ENCODE measurements at regions not wholly inside any gene's neighbourhood (a gene's known extent, or its start where the extent isn't known, plus 50 kb on each side); places are given as distances from the start of the nearest gene placed in this dataset.

DNA sequence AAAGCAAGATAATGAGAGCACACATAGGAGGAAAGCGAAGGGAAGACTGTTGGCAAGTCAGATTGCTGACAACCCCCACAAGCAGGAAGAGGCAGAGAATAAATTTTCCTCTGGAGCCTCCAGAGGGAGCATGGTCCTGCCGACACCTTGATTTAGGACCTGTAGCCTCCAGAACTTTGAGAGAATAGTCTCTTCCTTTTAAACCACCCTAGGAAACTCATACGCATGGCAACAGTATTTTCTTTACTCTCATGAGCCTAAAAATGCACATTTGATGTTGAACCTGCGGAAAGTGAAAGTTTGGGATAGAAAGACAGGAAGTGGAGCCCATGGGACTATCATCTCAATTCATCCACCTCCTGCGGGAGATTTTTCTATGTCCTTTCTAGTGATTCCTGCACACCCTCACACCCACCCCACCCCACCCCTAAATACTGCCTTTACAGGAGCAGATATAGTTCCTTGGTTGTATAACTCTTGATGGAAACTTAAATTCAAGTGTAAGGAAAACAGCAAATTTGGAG is 116.7 kb upstream of the LPP start:
- Histone ChIP-seq H3K27ac (ENCODE audit: low read depth, low read length) (no peak overlapping the region), H2AFZ (ENCODE audit: low read depth, low read length, poor library complexity, severe bottlenecking) (peak overlapping the region; percentile 82), H3K36me3 (ENCODE audit: control insufficient read depth in 1 of 2, insufficient read depth in 2 of 2, low read length in 2 of 2) (no peaks in the 10 kb centered on the region), H3K27me3 (ENCODE audit: insufficient read depth, low read length) (no peaks in the 10 kb centered on the region), H3K9me3 (ENCODE audit: control insufficient read depth in 1 of 2, insufficient read depth in 1 of 2, low read depth in 1 of 2, low read length in 2 of 2) (no peaks in the 10 kb centered on the region), H3K4me1 (ENCODE audit: control insufficient read depth in 1 of 2, insufficient read depth in 2 of 2, low read length in 2 of 2) (peaks cover 2 to 16% of the 10 kb centered on the region in 2 experiments; a peak in 3 of 4 replicates), H4K20me1 (ENCODE audit: insufficient read depth) (no peaks in the 10 kb centered on the region), H3K9me2 (ENCODE audit: insufficient read depth) (no peaks in the 10 kb centered on the region; the same call in 1 of the 2 replicates), H3K9ac (ENCODE audit: low read length) (no peak overlapping the region), H3K4me3 (replicated peaks in 1 of 2; ENCODE audit: low read depth in 1 of 2, low read length in 2 of 2) (no peak overlapping the region), H3K4me2 (ENCODE audit: low read length) (peak overlapping the region; percentile 36), H3K79me2 (ENCODE audit: insufficient read depth, low read length) (no peaks in the 10 kb centered on the region)
- intact Hi-C loops (cut with micrococcal nuclease), result loop anchor here (1.0 to 10.0 kb wide), 2 partner anchors 292 to 911 kb away; partner anchors contain the start of gene BCL6
- ATAC-seq (peak; percentile 91), DNase-seq (ENCODE audit: low read depth, low spot score) (peak; percentile 28)
- TF ChIP-seq SP1 (IDR thresholded peaks at IDR 0.05; ENCODE audit: low read depth) (no peak), ZNF274 (IDR thresholded peaks at IDR 0.05; ENCODE audit: low read depth, low read length) (no peak), ZFX (IDR thresholded peaks at IDR 0.05) (no peak), RAD21 (IDR thresholded peaks at IDR 0.05; ENCODE audit: low read depth) (peak; percentile 80), TCF7L2 (IDR thresholded peaks at IDR 0.05; ENCODE audit: borderline replicate concordance, extremely low read depth, insufficient read depth, insufficient read length) (no peak), JUND (IDR thresholded peaks at IDR 0.05) (no peak), CBX3 (IDR thresholded peaks at IDR 0.05; ENCODE audit: low read depth) (0 out of 2 replicates have a peak, but pooled peaks have one; percentile 45), ELF1 (IDR thresholded peaks at IDR 0.05; ENCODE audit: borderline replicate concordance, low read depth) (0 out of 2 replicates have a peak, but pooled peaks have one; percentile 23), YY1 (IDR thresholded peaks at IDR 0.05; ENCODE audit: extremely low read depth, insufficient replicate concordance, low read depth, low read length) (no peak)
- TF ChIP-seq, protein P1, sequence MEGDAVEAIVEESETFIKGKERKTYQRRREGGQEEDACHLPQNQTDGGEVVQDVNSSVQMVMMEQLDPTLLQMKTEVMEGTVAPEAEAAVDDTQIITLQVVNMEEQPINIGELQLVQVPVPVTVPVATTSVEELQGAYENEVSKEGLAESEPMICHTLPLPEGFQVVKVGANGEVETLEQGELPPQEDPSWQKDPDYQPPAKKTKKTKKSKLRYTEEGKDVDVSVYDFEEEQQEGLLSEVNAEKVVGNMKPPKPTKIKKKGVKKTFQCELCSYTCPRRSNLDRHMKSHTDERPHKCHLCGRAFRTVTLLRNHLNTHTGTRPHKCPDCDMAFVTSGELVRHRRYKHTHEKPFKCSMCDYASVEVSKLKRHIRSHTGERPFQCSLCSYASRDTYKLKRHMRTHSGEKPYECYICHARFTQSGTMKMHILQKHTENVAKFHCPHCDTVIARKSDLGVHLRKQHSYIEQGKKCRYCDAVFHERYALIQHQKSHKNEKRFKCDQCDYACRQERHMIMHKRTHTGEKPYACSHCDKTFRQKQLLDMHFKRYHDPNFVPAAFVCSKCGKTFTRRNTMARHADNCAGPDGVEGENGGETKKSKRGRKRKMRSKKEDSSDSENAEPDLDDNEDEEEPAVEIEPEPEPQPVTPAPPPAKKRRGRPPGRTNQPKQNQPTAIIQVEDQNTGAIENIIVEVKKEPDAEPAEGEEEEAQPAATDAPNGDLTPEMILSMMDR (IDR thresholded peaks at IDR 0.05 in 2 of 3, conservative IDR thresholded peaks at IDR 0.05 in 1 of 3; ENCODE audit: borderline replicate concordance in 1 of 3, insufficient read depth in 1 of 3, low read depth in 2 of 3, low read length in 2 of 3), result peak; percentile 50 to 66 (median 53); a peak in 5 of 6 replicates
- TF ChIP-seq, protein P2, sequence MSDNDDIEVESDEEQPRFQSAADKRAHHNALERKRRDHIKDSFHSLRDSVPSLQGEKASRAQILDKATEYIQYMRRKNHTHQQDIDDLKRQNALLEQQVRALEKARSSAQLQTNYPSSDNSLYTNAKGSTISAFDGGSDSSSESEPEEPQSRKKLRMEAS (IDR thresholded peaks at IDR 0.05), result no peak
- POLR2A ChIA-PET, result no interaction called here
- RAD21 ChIA-PET (ENCODE audit: low non-redundant PET in 1 of 2, low total read pairs in 2 of 2, uncharacterized antibody in 2 of 2, unreplicated experiment in 2 of 2), result no interaction called here
- BruUV-seq (replicated peaks), result no TSS peak
- CTCF ChIA-PET, result interaction anchor here (0.6 to 1.4 kb wide), 2 partner anchors 10 to 916 kb away, joined by 3 to 4 read pairs; no protein-coding TSS in a partner anchor

Measured in HCT116 (cell line).